WTC11 (cell line): ENCODE measurements at regions not wholly inside any gene's neighbourhood (a gene's known extent, or its start where the extent isn't known, plus 50 kb on each side); places are given as distances from the start of the nearest gene placed in this dataset.

Source experiments
- ATAC-seq: fragments of 200-7000 bp; cut with Tn5 transposase; 2 replicates; pipeline ENCODE4 v1.10.0; 2021; ENCODE audit warnings: mild to moderate bottlenecking, moderate library complexity
- CTCF ChIA-PET: fragments of 300-600 bp; sonication (Branson Sonifier 250); formaldehyde crosslinking; loops from one replicate; lab custom pipeline; 2021; ENCODE audit warnings: antibody characterized with exemption; lab: Charles Lee
- POLR2A ChIA-PET: fragments of 350-600 bp; sonication (Branson Sonifier 250); formaldehyde crosslinking; loops from one replicate; lab custom pipeline; 2021; ENCODE audit warnings: antibody characterized with exemption; lab: Charles Lee
- DNase-seq: peaks from one replicate; pipeline ENCODE4 v3.0.0; 2021; ENCODE audit warnings: low spot score
- H3K27ac Mint-ChIP-seq: 2 replicates; pipeline ENCODE4 v1.8.0; 2021; ENCODE audit warnings: mixed read lengths
- H3K27me3 Mint-ChIP-seq: 2 replicates; pipeline ENCODE4 v1.8.0; 2021; ENCODE audit warnings: low read depth, mild to moderate bottlenecking, moderate library complexity, mixed read lengths
- H3K36me3 Mint-ChIP-seq: 2 replicates; pipeline ENCODE4 v1.8.0; 2021; ENCODE audit warnings: mixed read lengths
- H3K4me1 Mint-ChIP-seq: 2 replicates; pipeline ENCODE4 v1.8.0; 2022; ENCODE audit warnings: mixed read lengths
- H3K4me3 Mint-ChIP-seq: 2 replicates; pipeline ENCODE4 v1.8.0; 2021; ENCODE audit warnings: mild to moderate bottlenecking, moderate library complexity, mixed read lengths
- H3K9me3 Mint-ChIP-seq: 2 replicates; pipeline ENCODE4 v1.8.0; 2021; ENCODE audit warnings: mixed read lengths
- CTCF ChIP-seq: fragments of 200-600 bp; IDR thresholded peaks from 2 replicates; pipeline ENCODE4 v1.8.0; 2022; ENCODE audit warnings: antibody characterized with exemption
- EMX1 ChIP-seq: fragments of 250-450 bp; sonication (Bioruptor Pico); IDR thresholded peaks from 2 replicates; pipeline ENCODE4 v1.8.0; 2021; ENCODE audit warnings: mild to moderate bottlenecking
- ERG ChIP-seq: fragments of 250-450 bp; sonication (Bioruptor Pico); IDR thresholded peaks from 2 replicates; pipeline ENCODE4 v1.8.0; 2021; ENCODE audit warnings: mild to moderate bottlenecking
- IRF2 ChIP-seq: sonication (generic); formaldehyde crosslinking; IDR thresholded peaks from 2 replicates; pipeline ENCODE4 v1.8.0; 2022; ENCODE audit warnings: low read depth, missing genetic modification reagents, borderline replicate concordance
- JUN ChIP-seq: sonication (generic); formaldehyde crosslinking; IDR thresholded peaks from 2 replicates; pipeline ENCODE4 v1.8.0; 2023; ENCODE audit warnings: mild to moderate bottlenecking, missing genetic modification reagents
- NFE2L1 ChIP-seq: sonication (generic); formaldehyde crosslinking; IDR thresholded peaks from 2 replicates; pipeline ENCODE4 v1.8.1; 2023; ENCODE audit warnings: missing genetic modification reagents
- NFYB ChIP-seq: sonication (generic); formaldehyde crosslinking; conservative IDR thresholded peaks from 2 replicates; pipeline ENCODE4 v1.8.0; 2022; ENCODE audit warnings: low read depth, missing genetic modification reagents
- PRDM15 ChIP-seq: sonication (generic); formaldehyde crosslinking; IDR thresholded peaks from 2 replicates; pipeline ENCODE4 v1.8.0; 2022; ENCODE audit warnings: missing genetic modification reagents
- STAT6 ChIP-seq: sonication (generic); formaldehyde crosslinking; conservative IDR thresholded peaks from 2 replicates; pipeline ENCODE4 v1.8.1; 2023; ENCODE audit warnings: mild to moderate bottlenecking, low read depth, missing genetic modification reagents, moderate library complexity
- TEAD1 ChIP-seq: sonication (generic); formaldehyde crosslinking; IDR thresholded peaks from 2 replicates; pipeline ENCODE4 v1.8.0; 2022; ENCODE audit warnings: mild to moderate bottlenecking, missing genetic modification reagents
- TEAD4 ChIP-seq: sonication (generic); formaldehyde crosslinking; IDR thresholded peaks from 2 replicates; pipeline ENCODE4 v1.8.0; 2022; ENCODE audit warnings: mild to moderate bottlenecking, missing genetic modification reagents
- ZMAT4 ChIP-seq: fragments of 250-450 bp; sonication (Bioruptor Pico); IDR thresholded peaks from 2 replicates; pipeline ENCODE4 v1.9.0; 2021; ENCODE audit warnings: mild to moderate bottlenecking
- ZNF512 ChIP-seq: sonication (generic); formaldehyde crosslinking; IDR thresholded peaks from 2 replicates; pipeline ENCODE4 v1.8.1; 2022; ENCODE audit warnings: missing genetic modification reagents, borderline replicate concordance
- ZNF671 ChIP-seq: fragments of 250-450 bp; sonication (Bioruptor Pico); IDR thresholded peaks from 2 replicates; pipeline ENCODE4 v1.8.0; 2021; ENCODE audit warnings: mild to moderate bottlenecking
- TF ChIP-seq, protein P1 (sequence below): sonication (generic); formaldehyde crosslinking; IDR thresholded peaks from 2 replicates; pipeline ENCODE4 v1.8.1; 2023; ENCODE audit warnings: mild to moderate bottlenecking, missing genetic modification reagents, moderate library complexity
- TF ChIP-seq, protein P2 (sequence below): sonication (generic); formaldehyde crosslinking; IDR thresholded peaks from 2 replicates; pipeline ENCODE4 v1.8.1; 2023; ENCODE audit warnings: mild to moderate bottlenecking, missing genetic modification reagents

DNA sequence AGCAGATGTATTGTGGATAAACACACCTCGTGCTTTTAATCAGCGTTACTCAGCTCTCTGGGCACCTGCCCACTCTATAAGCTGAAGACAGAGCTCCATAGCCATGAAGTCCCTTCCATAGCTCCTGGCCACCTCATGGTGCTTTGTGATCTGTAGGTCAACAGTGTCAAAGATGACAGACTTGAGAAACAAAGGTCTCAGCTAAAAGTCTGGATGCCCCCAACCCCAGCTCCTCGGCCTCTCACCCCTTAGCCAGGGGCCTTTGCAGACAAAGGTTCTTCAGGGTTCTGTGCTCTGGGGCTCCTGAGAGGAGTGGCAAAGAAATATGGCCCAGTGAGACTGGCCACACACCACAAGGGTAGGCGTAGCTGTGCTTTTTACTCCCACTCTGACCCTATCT is 168.6 kb downstream of the KLF13 start:
- TF ChIP-seq IRF2 (CRISPR knock-in tag) = no peak

DNA sequence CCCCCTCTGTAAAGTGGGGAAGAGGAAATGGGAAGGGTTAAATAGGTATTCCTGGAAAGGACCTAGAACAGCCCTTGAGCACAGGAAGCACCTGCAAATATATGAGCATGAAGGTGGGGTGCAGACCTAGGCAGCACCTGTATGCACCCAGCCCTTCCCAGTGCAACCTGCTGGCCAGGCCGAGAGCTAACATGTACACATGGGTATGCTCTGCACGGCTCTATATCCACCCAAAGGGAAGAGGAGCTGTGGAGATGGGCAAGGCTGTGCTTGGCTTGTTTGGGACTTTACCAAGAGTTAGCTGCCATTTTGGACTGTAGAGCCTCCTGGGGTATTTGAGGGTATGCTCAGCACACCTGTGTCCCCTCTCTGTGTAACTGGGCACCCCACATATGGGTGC is 171.2 kb downstream of the KLF13 start:
- Mint-ChIP-seq H3K4me1 (peaks cover 3% of the 10 kb centered on the region; the same call in 1 of the 2 replicates), H3K36me3 (no peaks in the 10 kb centered on the region), H3K9me3 (peaks cover 3% of the 10 kb centered on the region; the same call in 1 of the 2 replicates), H3K4me3 (no peak overlapping the region), H3K27me3 (no peaks in the 10 kb centered on the region; the same call in 1 of the 2 replicates)
- POLR2A ChIA-PET = no interaction called here
- ATAC-seq = no peak
- TF ChIP-seq, protein P1, sequence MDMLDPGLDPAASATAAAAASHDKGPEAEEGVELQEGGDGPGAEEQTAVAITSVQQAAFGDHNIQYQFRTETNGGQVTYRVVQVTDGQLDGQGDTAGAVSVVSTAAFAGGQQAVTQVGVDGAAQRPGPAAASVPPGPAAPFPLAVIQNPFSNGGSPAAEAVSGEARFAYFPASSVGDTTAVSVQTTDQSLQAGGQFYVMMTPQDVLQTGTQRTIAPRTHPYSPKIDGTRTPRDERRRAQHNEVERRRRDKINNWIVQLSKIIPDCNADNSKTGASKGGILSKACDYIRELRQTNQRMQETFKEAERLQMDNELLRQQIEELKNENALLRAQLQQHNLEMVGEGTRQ = no peak
- TF ChIP-seq, protein P2, sequence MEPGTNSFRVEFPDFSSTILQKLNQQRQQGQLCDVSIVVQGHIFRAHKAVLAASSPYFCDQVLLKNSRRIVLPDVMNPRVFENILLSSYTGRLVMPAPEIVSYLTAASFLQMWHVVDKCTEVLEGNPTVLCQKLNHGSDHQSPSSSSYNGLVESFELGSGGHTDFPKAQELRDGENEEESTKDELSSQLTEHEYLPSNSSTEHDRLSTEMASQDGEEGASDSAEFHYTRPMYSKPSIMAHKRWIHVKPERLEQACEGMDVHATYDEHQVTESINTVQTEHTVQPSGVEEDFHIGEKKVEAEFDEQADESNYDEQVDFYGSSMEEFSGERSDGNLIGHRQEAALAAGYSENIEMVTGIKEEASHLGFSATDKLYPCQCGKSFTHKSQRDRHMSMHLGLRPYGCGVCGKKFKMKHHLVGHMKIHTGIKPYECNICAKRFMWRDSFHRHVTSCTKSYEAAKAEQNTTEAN (CRISPR knock-in tag) = no peak
- TF ChIP-seq PRDM15 (CRISPR knock-in tag) = no peak
- TF ChIP-seq, all 79 proteins: peak for 0
- H3K27ac Mint-ChIP-seq = no peak overlapping the region
- DNase-seq = no peak
- CTCF ChIA-PET = interaction anchor here (0.8 to 2.0 kb wide), 4 partner anchors 7 to 538 kb away, joined by 3 to 12 read pairs (median 5); no protein-coding TSS in a partner anchor

More for the DNA sequence above, 168.6 kb downstream of the KLF13 start:
- CTCF ChIA-PET = no interaction called here
- DNase-seq (no peak), ATAC-seq (no peak)
- POLR2A ChIA-PET = no interaction called here
- no peaks in the 10 kb centered on the region; the same call in 1 of the 2 replicates for H3K27me3 Mint-ChIP-seq
- H3K36me3 Mint-ChIP-seq = peaks cover 5% of the 10 kb centered on the region; the same call in 1 of the 2 replicates
- no peak overlapping the region for H3K27ac Mint-ChIP-seq
- no peaks in the 10 kb centered on the region for H3K4me1 Mint-ChIP-seq
- no peak overlapping the region for H3K4me3 Mint-ChIP-seq
- H3K9me3 Mint-ChIP-seq = peaks cover 20% of the 10 kb centered on the region

DNA sequence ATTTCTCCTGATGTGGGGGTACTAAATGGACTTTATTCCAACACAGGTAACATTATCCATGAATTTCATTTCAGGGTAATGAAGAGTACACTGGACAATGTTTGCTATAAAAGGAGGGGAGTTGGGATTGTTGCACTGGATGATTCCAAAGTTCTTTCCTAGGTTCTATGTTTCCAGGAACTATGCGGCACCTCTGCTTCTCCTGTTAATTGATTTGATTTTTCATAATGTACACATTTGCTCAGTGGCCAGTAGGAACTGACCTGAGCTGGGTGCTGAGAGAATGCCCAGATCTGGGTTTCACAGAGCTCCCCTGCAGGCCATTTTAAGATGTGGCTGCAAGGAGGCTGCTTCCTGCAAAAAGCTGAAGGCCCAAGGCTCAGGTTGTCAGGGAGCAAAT is 171.7 kb downstream of the KLF13 start:
- Mint-ChIP-seq H3K27me3 (no peaks in the 10 kb centered on the region; the same call in 1 of the 2 replicates), H3K4me3 (no peak overlapping the region), H3K9me3 (peaks cover 3% of the 10 kb centered on the region; the same call in 1 of the 2 replicates), H3K27ac (no peak overlapping the region), H3K36me3 (no peaks in the 10 kb centered on the region), H3K4me1 (peaks cover 3% of the 10 kb centered on the region; the same call in 1 of the 2 replicates)
- ChIA-PET POLR2A (no interaction called here), CTCF (interaction anchor here (0.8 to 2.0 kb wide), 5 partner anchors 8 to 538 kb away, joined by 3 to 12 read pairs (median 5); no protein-coding TSS in a partner anchor)
- no peak for ATAC-seq
- DNase-seq = no peak
- TF ChIP-seq ZNF671 (no peak), ERG (CRISPR knock-in tag) (no peak), JUN (CRISPR knock-in tag) (no peak), EMX1 (CRISPR knock-in tag) (no peak), NFE2L1 (CRISPR knock-in tag) (no peak), STAT6 (CRISPR knock-in tag) (no peak), ZNF512 (CRISPR knock-in tag) (no peak), CTCF (no peak), TEAD1 (no peak), TEAD4 (no peak), NFYB (CRISPR knock-in tag) (no peak), ZMAT4 (CRISPR knock-in tag) (no peak)
- TF ChIP-seq, protein P1 = no peak
